Liver (tissue), 3 donors: ENCODE measurements at regions not wholly inside any gene's neighbourhood (a gene's known extent, or its start where the extent isn't known, plus 50 kb on each side); places are given as distances from the start of the nearest gene placed in this dataset.

Experiments used
- ATF3 ChIP-seq: IDR thresholded peaks from 2 replicates; pipeline ENCODE4 v1.6.1; 2016; ENCODE audit warnings: antibody characterized with exemption
- CTCF ChIP-seq: fragments of 150-350 bp; IDR thresholded peaks from 2 replicates; pipeline ENCODE4 v1.5.1; 2017; ENCODE audit warnings: improper control_type of control experiment, low read depth, low read length; ENCODE audit not compliant: missing input control
- FOXA1 ChIP-seq: IDR thresholded peaks from 2 replicates; pipeline ENCODE4 v1.6.1; 2016; ENCODE audit warnings: antibody characterized with exemption
- GABPA ChIP-seq, 2 donors: IDR thresholded peaks in 1 of 2; conservative IDR thresholded peaks in 1 of 2; 2 replicates each; pipeline ENCODE4 v1.6.1; 2016; ENCODE audit warnings: antibody characterized with exemption in 2 of 2, mild to moderate bottlenecking in 1 of 2, moderate library complexity in 1 of 2
- HNF4G ChIP-seq: IDR thresholded peaks from 2 replicates; pipeline ENCODE4 v1.6.1; 2016; ENCODE audit warnings: antibody characterized with exemption
- JUND ChIP-seq, 2 donors: IDR thresholded peaks; 2 replicates each; pipeline ENCODE4 v1.6.1; 2016; ENCODE audit warnings: antibody characterized with exemption in 2 of 2
- MAX ChIP-seq: IDR thresholded peaks from 2 replicates; pipeline ENCODE4 v1.6.1; 2016; ENCODE audit warnings: antibody characterized with exemption
- NR2F2 ChIP-seq: IDR thresholded peaks from 2 replicates; pipeline ENCODE4 v1.6.1; 2016; ENCODE audit warnings: antibody characterized with exemption
- RAD21 ChIP-seq, 2 donors: IDR thresholded peaks; 2 replicates each; pipeline ENCODE4 v1.6.1; 2016; ENCODE audit warnings: antibody characterized with exemption in 2 of 2, mild to moderate bottlenecking in 2 of 2
- REST ChIP-seq: IDR thresholded peaks from 2 replicates; pipeline ENCODE4 v1.6.1; 2016; ENCODE audit warnings: antibody characterized with exemption, mild to moderate bottlenecking
- SP1 ChIP-seq: IDR thresholded peaks from 2 replicates; pipeline ENCODE4 v1.6.1; 2018; ENCODE audit warnings: antibody characterized with exemption, mild to moderate bottlenecking
- TAF1 ChIP-seq: conservative IDR thresholded peaks from 2 replicates; pipeline ENCODE4 v1.6.1; 2016; ENCODE audit warnings: antibody characterized with exemption, mild to moderate bottlenecking
- YY1 ChIP-seq: IDR thresholded peaks from 2 replicates; pipeline ENCODE4 v1.6.1; 2016; ENCODE audit warnings: antibody characterized with exemption, mild to moderate bottlenecking
- ZBTB33 ChIP-seq: IDR thresholded peaks from 2 replicates; pipeline ENCODE4 v1.6.1; 2016; ENCODE audit warnings: antibody characterized with exemption
- donor health status: healthy.
- donor health status: healthy.

- TF ChIP-seq CTCF (no peak), REST (no peak), RAD21 (IDR thresholded peaks at IDR 0.05) (no peak), YY1 (no peak), JUND (IDR thresholded peaks at IDR 0.05) (no peak), HNF4G (no peak), GABPA (IDR thresholded peaks at IDR 0.05 in 1 of 2, conservative IDR thresholded peaks at IDR 0.05 in 1 of 2) (no peak), NR2F2 (no peak), SP1 (no peak), TAF1 (no peak), FOXA1 (no peak), MAX (no peak), ATF3 (no peak), ZBTB33 (no peak)
Observed at GRCh38 chr20:55090286-55090685, 614.9 kb downstream of the DOK5 start.
